Naive B cell (primary cell): ENCODE measurements at regions not wholly inside any gene's neighbourhood (a gene's known extent, or its start where the extent isn't known, plus 50 kb on each side); places are given as distances from the start of the nearest gene placed in this dataset.

ENCODE experiments used
- ATAC-seq, 2 donors: fragments of 150-1000 bp; cut with Tn5 transposase; 2 replicates each; pipeline ENCODE4 v1.10.0; 2021; ENCODE audit warnings: low read depth in 2 of 2, mild to moderate bottlenecking in 2 of 2, moderate library complexity in 2 of 2
- DNase-seq: peaks from one replicate; pipeline ENCODE4 v3.0.0; 2022
- H3K27ac Mint-ChIP-seq, 6 donors: one replicate each; pipeline ENCODE4 v1.8.0; 2020 to 2022; ENCODE audit warnings: mild to moderate bottlenecking in 6 of 6, mixed read lengths in 6 of 6, moderate library complexity in 5 of 6, inconsistent platforms in 2 of 6
- H3K27me3 Mint-ChIP-seq, 3 donors: one replicate each; pipeline ENCODE4 v1.8.0; 2021 to 2022; ENCODE audit warnings: mixed read lengths in 3 of 3, mild to moderate bottlenecking in 1 of 3
- H3K36me3 Mint-ChIP-seq, 2 donors: one replicate each; pipeline ENCODE4 v1.8.0; 2020 to 2022; ENCODE audit warnings: mixed read lengths in 2 of 2, inconsistent platforms in 1 of 2, mild to moderate bottlenecking in 1 of 2
- H3K4me1 Mint-ChIP-seq, 3 donors: one replicate each; pipeline ENCODE4 v1.8.0; 2020 to 2022; ENCODE audit warnings: mixed read lengths in 3 of 3, inconsistent platforms in 1 of 3, mild to moderate bottlenecking in 1 of 3, moderate library complexity in 1 of 3
- H3K4me3 Mint-ChIP-seq, 8 donors: one replicate each; pipeline ENCODE4 v1.8.0; 2020 to 2022; ENCODE audit warnings: mild to moderate bottlenecking in 8 of 8, mixed read lengths in 8 of 8, moderate library complexity in 8 of 8, inconsistent platforms in 2 of 8
- H3K9me3 Mint-ChIP-seq, 7 donors: one replicate each; pipeline ENCODE4 v1.8.0; 2020 to 2022; ENCODE audit warnings: mixed read lengths in 7 of 7, mild to moderate bottlenecking in 5 of 7, inconsistent platforms in 2 of 7, moderate library complexity in 1 of 7

DNA sequence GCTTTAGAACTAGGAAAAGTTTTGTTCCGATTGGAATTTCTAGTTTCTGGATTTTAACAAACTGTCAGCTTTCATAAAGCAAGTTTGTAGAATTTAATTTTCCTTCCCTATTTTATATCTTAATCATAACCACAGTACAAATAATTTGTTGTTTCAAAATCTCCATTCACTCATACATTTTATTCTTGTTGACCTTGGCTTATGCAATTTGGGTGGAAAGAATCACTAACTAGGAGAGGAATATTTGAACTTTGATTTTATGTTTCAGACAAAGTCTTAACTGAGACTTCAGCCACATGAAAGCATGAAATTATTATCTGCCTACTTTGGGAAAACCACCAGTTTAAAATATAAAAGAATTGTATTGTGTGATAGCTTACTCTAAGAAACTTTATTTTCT is 427.9 kb downstream of the SPRY1 start:
- H3K4me3 Mint-ChIP-seq, result no peak overlapping the region
- no peaks in the 10 kb centered on the region for H3K4me1 Mint-ChIP-seq
- DNase-seq (no peak), ATAC-seq (no peak)
- peaks cover 0 to 8% (median 6%) of the 10 kb centered on the region in 3 donors for H3K27me3 Mint-ChIP-seq
- no peak overlapping the region for H3K27ac Mint-ChIP-seq
- H3K9me3 Mint-ChIP-seq, result peaks cover 0 to 4% (median 0%) of the 10 kb centered on the region in 7 donors
- H3K36me3 Mint-ChIP-seq, result no peaks in the 10 kb centered on the region

DNA sequence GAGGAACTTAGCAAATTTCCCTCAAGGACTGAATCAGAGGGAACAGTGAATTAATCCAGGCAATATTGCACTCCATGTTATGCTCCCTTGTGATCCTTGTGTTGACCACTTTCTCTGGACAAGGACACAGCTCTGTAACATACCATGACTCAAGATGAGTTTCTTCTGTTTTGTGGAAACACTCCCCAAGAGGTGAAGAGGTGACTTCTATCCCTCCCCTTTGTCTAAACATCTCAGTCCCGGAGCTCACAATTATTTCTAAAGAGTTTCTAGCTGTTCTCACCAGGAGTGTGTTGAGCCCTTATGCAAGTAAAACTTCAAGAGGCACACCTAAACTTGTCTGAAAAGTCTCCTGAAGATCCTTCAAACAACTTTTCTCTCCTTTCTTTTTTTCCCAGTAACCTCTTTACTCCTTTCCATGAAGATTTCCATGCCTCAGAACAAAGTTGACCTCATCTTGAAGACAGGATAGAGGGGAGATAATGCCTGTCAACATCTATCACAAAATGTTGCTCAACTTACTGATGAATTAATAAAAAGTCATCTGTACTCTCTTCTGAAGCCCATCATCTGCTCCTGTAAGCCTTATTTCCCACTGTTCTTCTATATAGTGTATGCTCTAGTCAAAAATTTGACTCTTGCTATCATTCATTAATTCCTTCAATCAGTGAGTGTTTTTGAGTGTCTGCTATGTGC is 429.1 kb downstream of the SPRY1 start:
- H3K27ac Mint-ChIP-seq, result no peak overlapping the region
- no peak for ATAC-seq
- H3K4me3 Mint-ChIP-seq, result no peak overlapping the region
- no peaks in the 10 kb centered on the region for H3K36me3 Mint-ChIP-seq
- H3K9me3 Mint-ChIP-seq, result peaks cover 0 to 5% (median 0%) of the 10 kb centered on the region in 7 donors
- DNase-seq, result no peak
- no peaks in the 10 kb centered on the region for H3K4me1 Mint-ChIP-seq
- peaks cover 0 to 8% (median 6%) of the 10 kb centered on the region in 3 donors for H3K27me3 Mint-ChIP-seq

- H3K4me3 Mint-ChIP-seq, result no peak overlapping the region
- DNase-seq, result no peak
- no peaks in the 10 kb centered on the region for H3K36me3 Mint-ChIP-seq
These were observed 430.3 kb downstream of the SPRY1 start for GRCh38 chr4:123826896-123827295.

GRCh38 chr4:123827511-123827910 is 430.9 kb downstream of the SPRY1 start:
- H3K4me3 Mint-ChIP-seq, result no peak overlapping the region
- DNase-seq, result no peak
- H3K9me3 Mint-ChIP-seq, result peaks cover 0 to 5% (median 0%) of the 10 kb centered on the region in 7 donors
- no peak for ATAC-seq
- H3K36me3 Mint-ChIP-seq, result no peaks in the 10 kb centered on the region
- H3K27me3 Mint-ChIP-seq, result peaks cover 0 to 8% (median 6%) of the 10 kb centered on the region in 3 donors
- no peaks in the 10 kb centered on the region for H3K4me1 Mint-ChIP-seq
- peak overlapping the region in 1 of 6 donors; percentile 73 for H3K27ac Mint-ChIP-seq

More at GRCh38 chr4:123826896-123827295, 430.3 kb downstream of the SPRY1 start:
- no peak overlapping the region for H3K27ac Mint-ChIP-seq
- peaks cover 0 to 5% (median 0%) of the 10 kb centered on the region in 7 donors for H3K9me3 Mint-ChIP-seq
- H3K27me3 Mint-ChIP-seq, result peaks cover 0 to 8% (median 6%) of the 10 kb centered on the region in 3 donors
- H3K4me1 Mint-ChIP-seq, result no peaks in the 10 kb centered on the region
- ATAC-seq, result no peak

DNA sequence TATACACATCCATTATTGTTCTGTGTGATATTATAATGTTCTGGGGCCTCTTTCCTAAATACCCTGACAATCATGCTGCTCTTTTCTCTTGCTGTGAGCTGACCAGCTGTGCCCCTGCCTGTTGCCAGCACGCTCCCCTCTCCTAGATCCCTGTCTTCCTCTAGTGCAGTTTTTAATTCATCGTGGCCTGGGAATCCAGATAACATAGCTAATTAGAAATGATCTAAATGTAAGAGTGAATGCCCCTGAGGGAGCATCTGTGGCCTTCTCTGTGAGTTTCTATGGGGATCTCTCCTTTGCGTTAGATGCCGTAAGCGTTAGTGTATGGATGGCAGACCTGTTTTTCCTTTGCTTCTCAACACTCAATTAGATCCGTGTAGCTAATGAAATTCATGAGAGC is 434.3 kb downstream of the SPRY1 start:
- Mint-ChIP-seq H3K4me1 (no peaks in the 10 kb centered on the region), H3K9me3 (peaks cover 0 to 5% (median 0%) of the 10 kb centered on the region in 7 donors), H3K27me3 (no peaks in the 10 kb centered on the region), H3K4me3 (no peak overlapping the region), H3K36me3 (no peaks in the 10 kb centered on the region), H3K27ac (no peak overlapping the region)
- ATAC-seq (no peak), DNase-seq (no peak)

GRCh38 chr4:123832173-123833026 is 435.8 kb downstream of the SPRY1 start:
- H3K27me3 Mint-ChIP-seq, result no peaks in the 10 kb centered on the region
- peaks cover 0 to 5% (median 0%) of the 10 kb centered on the region in 7 donors for H3K9me3 Mint-ChIP-seq
- ATAC-seq (no peak), DNase-seq (no peak)
- H3K4me1 Mint-ChIP-seq, result no peaks in the 10 kb centered on the region
- H3K4me3 Mint-ChIP-seq, result no peak overlapping the region
- no peak overlapping the region for H3K27ac Mint-ChIP-seq
- no peaks in the 10 kb centered on the region for H3K36me3 Mint-ChIP-seq

GRCh38 chr4:123833171-123833643 is 436.6 kb downstream of the SPRY1 start:
- ATAC-seq (no peak), DNase-seq (no peak)
- no peaks in the 10 kb centered on the region for H3K4me1 Mint-ChIP-seq
- peaks cover 0 to 5% (median 0%) of the 10 kb centered on the region in 7 donors for H3K9me3 Mint-ChIP-seq
- H3K27me3 Mint-ChIP-seq, result no peaks in the 10 kb centered on the region
- H3K36me3 Mint-ChIP-seq, result no peaks in the 10 kb centered on the region
- H3K4me3 Mint-ChIP-seq, result no peak overlapping the region
- H3K27ac Mint-ChIP-seq, result no peak overlapping the region

DNA sequence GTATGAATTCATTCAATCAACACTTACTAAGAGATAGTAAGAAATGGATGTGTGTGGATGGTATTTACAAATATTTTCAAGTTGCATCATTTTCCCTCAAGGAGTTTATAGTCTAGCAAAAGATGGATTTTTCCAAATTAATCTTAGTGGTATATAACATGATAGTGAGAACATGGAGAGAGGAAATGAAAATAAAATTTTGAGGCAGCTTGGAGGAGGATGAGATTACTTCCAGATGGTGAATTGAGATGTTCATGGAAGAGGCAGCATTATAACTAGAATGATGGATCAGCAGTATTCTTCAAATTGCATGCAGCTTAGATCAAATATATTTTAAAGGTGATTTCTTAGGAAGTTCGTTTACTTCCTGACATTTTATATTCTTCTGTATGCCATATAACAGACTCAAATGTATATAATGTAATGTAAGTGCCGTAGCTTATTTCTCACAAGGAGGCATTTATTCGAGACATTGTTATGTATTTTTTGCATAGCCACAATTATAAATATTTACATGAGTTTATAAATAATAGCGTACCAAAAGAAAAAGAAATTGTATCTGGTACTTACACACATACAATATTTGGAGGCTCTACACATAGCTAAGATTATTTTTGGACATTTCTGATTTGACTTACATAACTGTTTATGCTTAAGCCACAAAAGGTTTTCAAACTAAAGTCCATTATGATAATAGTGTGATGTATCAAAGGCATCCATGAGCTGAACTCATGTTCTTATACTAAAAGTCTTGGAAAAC is 439.4 kb downstream of the SPRY1 start:
- DNase-seq, result no peak
- Mint-ChIP-seq H3K36me3 (no peaks in the 10 kb centered on the region), H3K4me3 (no peak overlapping the region), H3K4me1 (no peaks in the 10 kb centered on the region), H3K9me3 (no peaks in the 10 kb centered on the region), H3K27me3 (no peaks in the 10 kb centered on the region), H3K27ac (no peak overlapping the region)
- ATAC-seq, result no peak

DNA sequence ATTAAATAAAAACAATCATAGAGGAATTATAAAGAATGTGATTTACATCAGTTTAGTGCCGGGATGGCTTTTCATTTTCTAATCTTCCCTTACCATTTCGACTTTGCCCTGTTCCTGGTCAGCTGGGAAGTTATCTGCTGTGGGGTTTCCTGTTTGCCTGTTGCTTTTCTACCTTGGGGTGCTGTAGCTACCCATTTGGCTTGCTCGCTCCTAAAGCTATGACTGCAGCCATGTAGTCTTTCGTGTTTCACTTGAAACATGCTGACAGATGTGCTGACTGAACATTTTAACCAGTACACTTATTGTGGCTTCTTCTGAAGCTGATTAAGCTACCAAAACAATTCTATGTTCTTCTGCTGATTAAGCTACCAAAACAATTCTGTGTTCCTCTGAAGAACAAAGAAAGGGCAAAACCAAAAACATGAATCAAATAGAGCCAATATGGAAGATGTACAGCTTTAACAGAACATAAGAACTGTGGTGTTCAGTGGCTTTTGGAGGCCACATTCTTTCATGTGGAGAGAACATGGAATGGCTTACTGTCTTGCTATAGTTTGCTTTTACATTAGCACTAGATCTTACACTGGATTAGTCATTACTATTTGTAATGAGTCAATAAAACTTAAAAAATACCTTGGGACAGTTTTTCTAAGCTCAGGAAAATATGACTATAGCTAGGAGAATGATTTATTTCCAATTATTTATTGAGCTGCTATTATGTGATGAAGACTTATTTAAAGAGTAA is 440.4 kb downstream of the SPRY1 start:
- H3K4me3 Mint-ChIP-seq, result no peak overlapping the region

DNA sequence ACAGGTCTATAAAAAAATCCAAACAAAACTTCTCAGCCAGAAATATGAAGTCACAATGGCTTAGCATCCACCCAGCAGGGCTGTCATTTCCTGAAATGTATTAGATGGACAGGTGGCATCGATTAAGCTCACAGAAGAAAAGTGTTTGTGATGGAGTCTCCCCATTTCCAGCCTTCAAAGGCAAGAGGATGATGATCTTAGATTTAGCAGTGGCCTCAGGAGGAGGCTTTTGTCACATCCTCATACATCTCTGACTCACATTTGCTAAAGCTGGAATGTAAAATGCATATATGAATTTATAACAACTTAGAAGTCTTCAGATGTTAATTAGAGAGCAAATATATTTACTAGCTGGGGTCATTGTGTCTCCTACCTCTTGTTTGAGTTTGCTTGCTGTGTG is 441.9 kb downstream of the SPRY1 start:
- Mint-ChIP-seq H3K4me3 (no peak overlapping the region), H3K27ac (no peak overlapping the region), H3K27me3 (no peaks in the 10 kb centered on the region), H3K9me3 (no peaks in the 10 kb centered on the region), H3K36me3 (no peaks in the 10 kb centered on the region), H3K4me1 (no peaks in the 10 kb centered on the region)
- no peak for DNase-seq
- ATAC-seq, result no peak

More for the DNA sequence above, 440.4 kb downstream of the SPRY1 start:
- H3K4me1 Mint-ChIP-seq, result no peaks in the 10 kb centered on the region
- H3K27ac Mint-ChIP-seq, result no peak overlapping the region
- no peak for ATAC-seq
- H3K9me3 Mint-ChIP-seq, result no peaks in the 10 kb centered on the region
- H3K27me3 Mint-ChIP-seq, result no peaks in the 10 kb centered on the region
- no peak for DNase-seq
- H3K36me3 Mint-ChIP-seq, result no peaks in the 10 kb centered on the region

GRCh38 chr4:123840197-123840596 is 443.6 kb downstream of the SPRY1 start:
- ATAC-seq (no peak), DNase-seq (no peak)
- H3K27ac Mint-ChIP-seq, result no peak overlapping the region
- H3K27me3 Mint-ChIP-seq, result no peaks in the 10 kb centered on the region
- H3K4me3 Mint-ChIP-seq, result no peak overlapping the region
- no peaks in the 10 kb centered on the region for H3K36me3 Mint-ChIP-seq
- H3K9me3 Mint-ChIP-seq, result peaks cover 0 to 2% (median 0%) of the 10 kb centered on the region in 7 donors
- H3K4me1 Mint-ChIP-seq, result no peaks in the 10 kb centered on the region

DNA sequence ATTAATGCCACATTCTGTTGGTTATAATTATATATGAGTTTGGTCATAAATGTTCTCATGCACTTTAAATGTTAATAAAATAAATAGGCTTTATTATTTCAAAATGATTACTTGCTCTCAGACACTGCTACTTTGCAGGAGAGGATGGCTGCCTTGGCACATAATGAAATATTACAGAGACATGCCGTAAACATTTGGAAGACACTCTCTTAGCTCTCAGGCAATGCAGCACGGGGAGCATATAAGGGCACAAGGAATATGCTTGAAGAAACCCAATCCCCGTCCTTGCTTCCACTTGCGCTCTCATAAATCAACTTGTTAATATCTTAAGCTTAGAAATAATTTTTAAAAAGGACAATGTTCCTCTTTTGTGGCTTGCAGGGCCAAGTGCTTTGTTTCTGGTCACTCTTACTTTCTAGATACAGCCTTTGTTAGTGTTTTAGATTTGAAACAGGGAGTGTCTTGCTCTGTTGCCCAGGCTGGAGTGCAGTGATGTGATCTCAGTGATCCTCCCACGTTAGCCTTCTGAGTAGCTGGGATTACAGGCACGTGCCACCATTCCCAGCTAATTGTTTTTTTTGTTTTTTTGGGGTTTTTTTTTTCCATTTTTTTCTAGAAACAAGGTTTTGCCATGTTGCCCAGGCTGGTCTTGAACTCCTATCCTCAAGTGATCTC is 445.0 kb downstream of the SPRY1 start:
- DNase-seq (no peak), ATAC-seq (no peak)
- no peaks in the 10 kb centered on the region for H3K36me3 Mint-ChIP-seq
- no peaks in the 10 kb centered on the region for H3K27me3 Mint-ChIP-seq
- H3K4me1 Mint-ChIP-seq, result no peaks in the 10 kb centered on the region
- no peak overlapping the region for H3K27ac Mint-ChIP-seq
- no peak overlapping the region for H3K4me3 Mint-ChIP-seq
- peaks cover 0 to 2% (median 0%) of the 10 kb centered on the region in 7 donors for H3K9me3 Mint-ChIP-seq
